Keratinocyte (primary cell): ENCODE measurements at regions not wholly inside any gene's neighbourhood (a gene's known extent, or its start where the extent isn't known, plus 50 kb on each side); places are given as distances from the start of the nearest gene placed in this dataset.

ENCODE experiments used
- EZH2 ChIP-seq: IDR thresholded peaks from one replicate; pipeline ENCODE4 v1.6.1; 2012; ENCODE audit warnings: inconsistent platforms, mild to moderate bottlenecking, low read length, moderate library complexity
- TF ChIP-seq, protein P1 (sequence below), 3 experiments: IDR thresholded peaks in 1 of 3; conservative IDR thresholded peaks in 1 of 3; optimal IDR thresholded peaks in 1 of 3; 2 replicates in 2 of 3; 3 replicates in 1 of 3; pipeline versions ENCODE3 to v1.5.1; 2011; ENCODE audit warnings: low read length in 3 of 3, mild to moderate bottlenecking in 3 of 3, moderate library complexity in 2 of 3, control low read depth in 1 of 3, inconsistent platforms in 1 of 3; ENCODE audit not compliant: insufficient read depth in 2 of 3; ENCODE audit errors: extremely low read depth in 1 of 3

- TF ChIP-seq, protein P1, sequence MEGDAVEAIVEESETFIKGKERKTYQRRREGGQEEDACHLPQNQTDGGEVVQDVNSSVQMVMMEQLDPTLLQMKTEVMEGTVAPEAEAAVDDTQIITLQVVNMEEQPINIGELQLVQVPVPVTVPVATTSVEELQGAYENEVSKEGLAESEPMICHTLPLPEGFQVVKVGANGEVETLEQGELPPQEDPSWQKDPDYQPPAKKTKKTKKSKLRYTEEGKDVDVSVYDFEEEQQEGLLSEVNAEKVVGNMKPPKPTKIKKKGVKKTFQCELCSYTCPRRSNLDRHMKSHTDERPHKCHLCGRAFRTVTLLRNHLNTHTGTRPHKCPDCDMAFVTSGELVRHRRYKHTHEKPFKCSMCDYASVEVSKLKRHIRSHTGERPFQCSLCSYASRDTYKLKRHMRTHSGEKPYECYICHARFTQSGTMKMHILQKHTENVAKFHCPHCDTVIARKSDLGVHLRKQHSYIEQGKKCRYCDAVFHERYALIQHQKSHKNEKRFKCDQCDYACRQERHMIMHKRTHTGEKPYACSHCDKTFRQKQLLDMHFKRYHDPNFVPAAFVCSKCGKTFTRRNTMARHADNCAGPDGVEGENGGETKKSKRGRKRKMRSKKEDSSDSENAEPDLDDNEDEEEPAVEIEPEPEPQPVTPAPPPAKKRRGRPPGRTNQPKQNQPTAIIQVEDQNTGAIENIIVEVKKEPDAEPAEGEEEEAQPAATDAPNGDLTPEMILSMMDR (optimal IDR thresholded peaks at IDR 0.05 in 1 of 3, IDR thresholded peaks at IDR 0.05 in 1 of 3, conservative IDR thresholded peaks at IDR 0.05 in 1 of 3; ENCODE audit: extremely low read depth in 1 of 3, insufficient read depth in 2 of 3, low read length in 3 of 3) = no peak
- no peak for TF ChIP-seq EZH2
Measured at GRCh38 chr4:178414042-178414441, 971.8 kb upstream of the AGA start.
